H1 (cell line): ENCODE measurements at regions not wholly inside any gene's neighbourhood (a gene's known extent, or its start where the extent isn't known, plus 50 kb on each side); places are given as distances from the start of the nearest gene placed in this dataset.
"Not testable (repeated sequence)": the region's sequence is repeated elsewhere in the genome, so short reads cannot be mapped to it uniquely, and the experiment has no call there.

Source experiments
- CTCF ChIA-PET: fragments of 300-600 bp; sonication (Branson Sonifier 250); formaldehyde crosslinking; loops from one replicate; lab custom pipeline; 2021; ENCODE audit not compliant: partially characterized antibody; lab: Charles Lee
- POLR2A ChIA-PET: fragments of 300-600 bp; sonication (Branson Sonifier 250); formaldehyde crosslinking; loops from one replicate; lab custom pipeline; 2021; ENCODE audit warnings: inconsistent platforms; ENCODE audit not compliant: partially characterized antibody; lab: Charles Lee
- DNase-seq, 2 experiments: peaks; one replicate each; pipeline versions ENCODE4 v3.0.0 to v3.0.0-alpha.2; 2010 to 2022; ENCODE audit warnings: low spot score in 2 of 2, low read depth in 1 of 2, mixed read lengths in 1 of 2
- FAIRE-seq: peaks from 2 replicates; lab custom pipeline; 2011; peaks lifted over from hg19 to GRCh38; lab: Jason Lieb, UNC
- H2AFZ ChIP-seq: 2 replicates; pipeline ENCODE4 v1.8.1; 2012; ENCODE audit warnings: low read length, inconsistent platforms
- H2AK5ac ChIP-seq: 2 replicates; pipeline ENCODE4 v1.6.1; 2013; ENCODE audit warnings: low read depth, low read length
- H2BK120ac ChIP-seq: replicated peaks from 2 replicates; pipeline ENCODE3; 2013; ENCODE audit warnings: low read depth, low read length, inconsistent platforms
- H2BK12ac ChIP-seq: 2 replicates; pipeline ENCODE4 v1.6.1; 2013; ENCODE audit warnings: low read depth, low read length
- H2BK15ac ChIP-seq: 2 replicates; pipeline ENCODE4 v1.6.1; 2013; ENCODE audit warnings: low read length
- H2BK20ac ChIP-seq: 2 replicates; pipeline ENCODE4 v1.6.1; 2013; ENCODE audit warnings: low read length
- H2BK5ac ChIP-seq: 2 replicates; pipeline ENCODE4 v1.6.1; 2013; ENCODE audit warnings: low read depth, low read length
- H3K14ac ChIP-seq: 2 replicates; pipeline ENCODE4 v1.6.1; 2013; ENCODE audit warnings: inconsistent platforms; ENCODE audit not compliant: insufficient read length
- H3K18ac ChIP-seq: 2 replicates; pipeline ENCODE4 v1.6.1; 2013; ENCODE audit warnings: low read length; ENCODE audit errors: extremely low read depth
- H3K23ac ChIP-seq: 2 replicates; pipeline ENCODE4 v1.6.1; 2013; ENCODE audit warnings: inconsistent platforms; ENCODE audit not compliant: insufficient read length
- H3K23me2 ChIP-seq: 2 replicates; pipeline ENCODE4 v1.6.1; 2013; ENCODE audit warnings: low read depth, low read length
- H3K27ac ChIP-seq: 2 replicates; pipeline ENCODE4 v1.6.1; 2011; ENCODE audit warnings: low read depth, low read length, inconsistent platforms
- H3K27me3 ChIP-seq, 4 experiments: replicated peaks in 1 of 4; 1 replicate in 1 of 4; 2 replicates in 3 of 4; pipeline versions ENCODE4 v1.6.1 to v1.8.1; 2011 to 2013; ENCODE audit warnings: low read length in 3 of 4, mild to moderate bottlenecking in 3 of 4, inconsistent platforms in 2 of 4, mixed read lengths in 2 of 4, moderate library complexity in 1 of 4; ENCODE audit not compliant: control insufficient read depth in 3 of 4, insufficient read depth in 3 of 4; ENCODE audit errors: extremely low read depth in 1 of 4
- H3K36me3 ChIP-seq, 4 experiments: 2 replicates each; pipeline versions ENCODE4 v1.6.1 to v1.8.1; 2011 to 2013; ENCODE audit warnings: mild to moderate bottlenecking in 4 of 4, low read length in 3 of 4, moderate library complexity in 2 of 4, control low read depth in 1 of 4, inconsistent platforms in 1 of 4; ENCODE audit not compliant: insufficient read depth in 4 of 4, control insufficient read depth in 2 of 4
- H3K4ac ChIP-seq: replicated peaks from 2 replicates; pipeline ENCODE3; 2013; ENCODE audit warnings: low read length, low read depth, mixed read lengths, inconsistent platforms; ENCODE audit not compliant: insufficient read length
- H3K4me1 ChIP-seq, 4 experiments: replicated peaks in 1 of 4; 1 replicate in 1 of 4; 2 replicates in 3 of 4; pipeline versions ENCODE4 v1.6.1 to v1.8.1; 2011 to 2013; ENCODE audit warnings: low read length in 3 of 4, inconsistent platforms in 2 of 4, mixed read lengths in 1 of 4; ENCODE audit not compliant: insufficient read depth in 4 of 4, control insufficient read depth in 3 of 4
- H3K4me2 ChIP-seq, 2 experiments: 2 replicates each; pipeline versions ENCODE4 v1.6.1 to v1.8.1; 2011 to 2013; ENCODE audit warnings: low read depth in 2 of 2, low read length in 2 of 2, control low read depth in 1 of 2, inconsistent platforms in 1 of 2, mild to moderate bottlenecking in 1 of 2; ENCODE audit not compliant: insufficient read depth in 1 of 2
- H3K4me3 ChIP-seq, 4 experiments: fragments of 200-600, 300-600 bp in 1 of 4; sonication (generic), shearing (Covaris generic), sonication (Bioruptor Twin) in 1 of 4; 2 replicates each; pipeline versions ENCODE4 v1.5.1 to v1.8.1; 2011 to 2016; ENCODE audit warnings: low read length in 4 of 4, low read depth in 3 of 4, control low read depth in 2 of 4, inconsistent platforms in 2 of 4, mild to moderate bottlenecking in 2 of 4, mixed read lengths in 1 of 4, moderate library complexity in 1 of 4; ENCODE audit not compliant: insufficient read depth in 2 of 4; ENCODE audit errors: extremely low read depth in 1 of 4
- H3K56ac ChIP-seq: replicated peaks from 2 replicates; pipeline ENCODE3; 2013; ENCODE audit warnings: low read depth, mild to moderate bottlenecking, mixed read lengths, low read length, inconsistent platforms; ENCODE audit not compliant: insufficient read length
- H3K79me1 ChIP-seq: 2 replicates; pipeline ENCODE4 v1.6.1; 2013; ENCODE audit warnings: low read depth, low read length, control low read depth
- H3K79me2 ChIP-seq, 2 experiments: 2 replicates each; pipeline versions ENCODE4 v1.6.1 to v1.8.1; 2012 to 2013; ENCODE audit warnings: low read length in 2 of 2, mild to moderate bottlenecking in 2 of 2, inconsistent platforms in 1 of 2; ENCODE audit not compliant: insufficient read depth in 2 of 2, control insufficient read depth in 1 of 2
- H3K9ac ChIP-seq, 4 experiments: replicated peaks in 1 of 4; 1 replicate in 1 of 4; 2 replicates in 3 of 4; pipeline versions ENCODE4 v1.6.1 to v1.8.1; 2011 to 2013; ENCODE audit warnings: low read depth in 3 of 4, low read length in 3 of 4, control low read depth in 2 of 4, mild to moderate bottlenecking in 2 of 4, moderate library complexity in 2 of 4, inconsistent platforms in 1 of 4; ENCODE audit errors: extremely low read depth in 1 of 4
- H3K9me3 ChIP-seq, 2 experiments: 2 replicates each; pipeline versions ENCODE4 v1.6.1 to v1.8.1; 2012 to 2013; ENCODE audit warnings: mild to moderate bottlenecking in 2 of 2, moderate library complexity in 2 of 2, control low read depth in 1 of 2, inconsistent platforms in 1 of 2, low read depth in 1 of 2, low read length in 1 of 2, mixed read lengths in 1 of 2; ENCODE audit not compliant: insufficient read depth in 2 of 2
- H4K20me1 ChIP-seq, 2 experiments: replicated peaks in 1 of 2; 2 replicates each; pipeline versions ENCODE3 to v1.8.1; 2011 to 2013; ENCODE audit warnings: inconsistent platforms in 2 of 2, low read length in 2 of 2, mild to moderate bottlenecking in 1 of 2; ENCODE audit not compliant: insufficient read depth in 2 of 2, control insufficient read depth in 1 of 2
- H4K5ac ChIP-seq: 2 replicates; pipeline ENCODE4 v1.6.1; 2013; ENCODE audit warnings: low read length, low read depth, mixed read lengths, inconsistent platforms; ENCODE audit not compliant: insufficient read length
- H4K8ac ChIP-seq: 2 replicates; pipeline ENCODE4 v1.8.0; 2013; ENCODE audit warnings: mild to moderate bottlenecking, moderate library complexity, low read length, inconsistent platforms; ENCODE audit not compliant: insufficient read depth; ENCODE audit errors: extremely low read depth
- H4K91ac ChIP-seq: replicated peaks from 2 replicates; pipeline ENCODE3; 2013; ENCODE audit warnings: low read length, mixed read lengths, inconsistent platforms; ENCODE audit not compliant: insufficient read length
- WGBS, 2 experiments: shearing (Covaris generic) in 1 of 2; methylation state at CpG; one replicate each; pipeline versions ENCODE4 v1.1.6 to v1.1.7; 2013 to 2015; ENCODE audit warnings: low lambda C conversion rate in 2 of 2, mixed read lengths in 2 of 2, inconsistent platforms in 1 of 2, low coverage in 1 of 2, missing lambda C conversion rate in 1 of 2; ENCODE audit not compliant: insufficient replicate concordance in 2 of 2, insufficient coverage in 1 of 2, insufficient read length in 1 of 2; ENCODE audit errors: extremely low coverage in 1 of 2, missing lambda C conversion rate in 1 of 2; 5-methylcytosine and 5-hydroxymethylcytosine counted together

GRCh38 chr13:18725242-18725822 is 456.3 kb downstream of the TUBA3C start:
- H3K9ac ChIP-seq, H3K36me3 ChIP-seq, H2AK5ac ChIP-seq, H4K20me1 ChIP-seq, H3K27ac ChIP-seq, H3K23ac ChIP-seq, H2BK15ac ChIP-seq, FAIRE-seq, H4K8ac ChIP-seq, H3K4ac ChIP-seq, DNase-seq, H3K4me1 ChIP-seq, H3K4me2 ChIP-seq, H2BK120ac ChIP-seq, H3K56ac ChIP-seq, H2BK20ac ChIP-seq, H2BK5ac ChIP-seq, H3K79me1 ChIP-seq, H3K27me3 ChIP-seq, H4K91ac ChIP-seq, POLR2A ChIA-PET, H3K23me2 ChIP-seq, H3K18ac ChIP-seq, H2AFZ ChIP-seq, H3K79me2 ChIP-seq, H4K5ac ChIP-seq, H3K4me3 ChIP-seq, H2BK12ac ChIP-seq, CTCF ChIA-PET, H3K14ac ChIP-seq: not testable (repeated sequence)
- WGBS, 2 experiments: 61% methylated on average over 3 of the region's 27 CpGs; no CpG with 5 or more reads in 1 of the 2 experiments
- peaks cover 10 to 28% of the 10 kb centered on the region in 2 experiments for H3K9me3 ChIP-seq
